ENCODE measurements at regions not wholly inside any gene's neighbourhood (a gene's known extent, or its start where the extent isn't known, plus 50 kb on each side); places are given as distances from the start of the nearest gene placed in this dataset.

- H3K4me2 ChIP-seq (ENCODE audit: low read length), result no peak overlapping the region
- no peak overlapping the region for H3K14ac ChIP-seq (ENCODE audit: low read length)
- H3K79me1 ChIP-seq (ENCODE audit: low read length), result no peaks in the 10 kb centered on the region
- H3K4ac ChIP-seq (ENCODE audit: low read depth, low read length), result no peak overlapping the region
- no CpG with 5 or more reads among the region's 4 CpGs for WGBS (ENCODE audit: extremely low coverage, insufficient coverage, insufficient read length)
- H2AFZ ChIP-seq (ENCODE audit: insufficient read depth, low read length, poor library complexity), result no peak overlapping the region
- H2BK12ac ChIP-seq (ENCODE audit: low read length), result no peak overlapping the region
- H2AK5ac ChIP-seq (ENCODE audit: low read length), result no peak overlapping the region
- H3K9ac ChIP-seq (ENCODE audit: low read length), result no peak overlapping the region
- H3K27me3 ChIP-seq (ENCODE audit: insufficient read depth, low read length), result no peaks in the 10 kb centered on the region
- no peaks in the 10 kb centered on the region for H3K79me2 ChIP-seq (ENCODE audit: control insufficient read depth, insufficient read depth, low read length, poor library complexity)
- H4K91ac ChIP-seq (ENCODE audit: low read depth, low read length), result no peak overlapping the region
- H4K8ac ChIP-seq (ENCODE audit: low read depth, low read length), result no peak overlapping the region
- H3K4me1 ChIP-seq (ENCODE audit: control insufficient read depth in 1 of 2, insufficient read depth in 2 of 2, low read length in 2 of 2), result no peaks in the 10 kb centered on the region
- no peaks in the 10 kb centered on the region for H3K36me3 ChIP-seq (ENCODE audit: control insufficient read depth in 1 of 2, insufficient read depth in 2 of 2, low read length in 2 of 2)
- no peak overlapping the region for H3K18ac ChIP-seq (ENCODE audit: low read length)
- H4K12ac ChIP-seq (ENCODE audit: low read depth, low read length), result no peak overlapping the region
- no peaks in the 10 kb centered on the region for H3K9me3 ChIP-seq (ENCODE audit: insufficient read depth, low read depth, low read length)
- H3K27ac ChIP-seq (ENCODE audit: low read depth, low read length), result no peak overlapping the region
- DNase-seq, result no peak
- H2BK120ac ChIP-seq (ENCODE audit: insufficient read depth, low read length, poor library complexity), result no peak overlapping the region
- H3K23ac ChIP-seq (ENCODE audit: low read length), result no peak overlapping the region
- H3K4me3 ChIP-seq (ENCODE audit: low read depth, low read length), result no peak overlapping the region
- H2BK5ac ChIP-seq (ENCODE audit: low read depth, low read length, poor library complexity), result no peak overlapping the region
Observed at GRCh38 chr11:27857014-27857413, 156.8 kb upstream of the BDNF start.

GRCh38 chr11:27848423-27848822 lies 148.2 kb upstream of the BDNF start:
- no peak overlapping the region for H3K4ac ChIP-seq (ENCODE audit: low read depth, low read length)
- H3K36me3 ChIP-seq (ENCODE audit: control insufficient read depth in 1 of 2, insufficient read depth in 2 of 2, low read length in 2 of 2), result no peaks in the 10 kb centered on the region
- no peak overlapping the region for H2BK12ac ChIP-seq (ENCODE audit: low read length)
- no peak overlapping the region for H4K91ac ChIP-seq (ENCODE audit: low read depth, low read length)
- H2BK120ac ChIP-seq (ENCODE audit: insufficient read depth, low read length, poor library complexity), result no peak overlapping the region
- peaks cover 2% of the 10 kb centered on the region for H3K9me3 ChIP-seq (ENCODE audit: insufficient read depth, low read depth, low read length)
- no peaks in the 10 kb centered on the region for H3K27me3 ChIP-seq (ENCODE audit: insufficient read depth, low read length)
- H3K14ac ChIP-seq (ENCODE audit: low read length), result no peak overlapping the region
- no peak overlapping the region for H3K4me2 ChIP-seq (ENCODE audit: low read length)
- H3K4me3 ChIP-seq (ENCODE audit: low read depth, low read length), result no peak overlapping the region
- no peak overlapping the region for H2AK5ac ChIP-seq (ENCODE audit: low read length)
- no peak overlapping the region for H4K8ac ChIP-seq (ENCODE audit: low read depth, low read length)
- H2AFZ ChIP-seq (ENCODE audit: insufficient read depth, low read length, poor library complexity), result no peak overlapping the region
- H3K4me1 ChIP-seq (ENCODE audit: control insufficient read depth in 1 of 2, insufficient read depth in 2 of 2, low read length in 2 of 2), result no peaks in the 10 kb centered on the region
- no peak for DNase-seq
- H3K18ac ChIP-seq (ENCODE audit: low read length), result no peak overlapping the region
- H3K79me2 ChIP-seq (ENCODE audit: control insufficient read depth, insufficient read depth, low read length, poor library complexity), result no peaks in the 10 kb centered on the region
- H2BK5ac ChIP-seq (ENCODE audit: low read depth, low read length, poor library complexity), result no peak overlapping the region
- no peak overlapping the region for H3K23ac ChIP-seq (ENCODE audit: low read length)
- no peak overlapping the region for H4K12ac ChIP-seq (ENCODE audit: low read depth, low read length)
- H3K9ac ChIP-seq (ENCODE audit: low read length), result no peak overlapping the region
- H3K27ac ChIP-seq (ENCODE audit: low read depth, low read length), result no peak overlapping the region
- no peaks in the 10 kb centered on the region for H3K79me1 ChIP-seq (ENCODE audit: low read length)

GRCh38 chr11:27847496-27847895 lies 147.2 kb upstream of the BDNF start:
- Histone ChIP-seq H3K4me1 (ENCODE audit: control insufficient read depth in 1 of 2, insufficient read depth in 2 of 2, low read length in 2 of 2) (no peaks in the 10 kb centered on the region), H3K79me1 (ENCODE audit: low read length) (no peaks in the 10 kb centered on the region), H3K9me3 (ENCODE audit: insufficient read depth, low read depth, low read length) (peaks cover 2% of the 10 kb centered on the region), H3K14ac (ENCODE audit: low read length) (no peak overlapping the region), H2BK5ac (ENCODE audit: low read depth, low read length, poor library complexity) (no peak overlapping the region), H3K18ac (ENCODE audit: low read length) (no peak overlapping the region), H3K4me3 (ENCODE audit: low read depth, low read length) (no peak overlapping the region), H3K27ac (ENCODE audit: low read depth, low read length) (no peak overlapping the region), H4K8ac (ENCODE audit: low read depth, low read length) (no peak overlapping the region), H3K79me2 (ENCODE audit: control insufficient read depth, insufficient read depth, low read length, poor library complexity) (no peaks in the 10 kb centered on the region), H2AK5ac (ENCODE audit: low read length) (no peak overlapping the region), H3K36me3 (ENCODE audit: control insufficient read depth in 1 of 2, insufficient read depth in 2 of 2, low read length in 2 of 2) (no peaks in the 10 kb centered on the region), H2BK12ac (ENCODE audit: low read length) (no peak overlapping the region), H4K91ac (ENCODE audit: low read depth, low read length) (no peak overlapping the region), H3K4ac (ENCODE audit: low read depth, low read length) (no peak overlapping the region), H2AFZ (ENCODE audit: insufficient read depth, low read length, poor library complexity) (no peak overlapping the region), H3K4me2 (ENCODE audit: low read length) (no peak overlapping the region), H3K23ac (ENCODE audit: low read length) (no peak overlapping the region), H2BK120ac (ENCODE audit: insufficient read depth, low read length, poor library complexity) (no peak overlapping the region), H4K12ac (ENCODE audit: low read depth, low read length) (no peak overlapping the region), H3K27me3 (ENCODE audit: insufficient read depth, low read length) (no peaks in the 10 kb centered on the region), H3K9ac (ENCODE audit: low read length) (no peak overlapping the region)
- no peak for DNase-seq

- Histone ChIP-seq H3K4ac (ENCODE audit: low read depth, low read length) (no peak overlapping the region), H3K27me3 (ENCODE audit: insufficient read depth, low read length) (no peaks in the 10 kb centered on the region), H2AFZ (ENCODE audit: insufficient read depth, low read length, poor library complexity) (no peak overlapping the region), H3K9me3 (ENCODE audit: insufficient read depth, low read depth, low read length) (no peaks in the 10 kb centered on the region), H2BK5ac (ENCODE audit: low read depth, low read length, poor library complexity) (no peak overlapping the region), H4K91ac (ENCODE audit: low read depth, low read length) (no peak overlapping the region), H3K79me1 (ENCODE audit: low read length) (no peaks in the 10 kb centered on the region), H2BK120ac (ENCODE audit: insufficient read depth, low read length, poor library complexity) (no peak overlapping the region), H3K9ac (ENCODE audit: low read length) (no peak overlapping the region), H4K12ac (ENCODE audit: low read depth, low read length) (no peak overlapping the region), H3K27ac (ENCODE audit: low read depth, low read length) (no peak overlapping the region), H3K14ac (ENCODE audit: low read length) (no peak overlapping the region), H3K36me3 (ENCODE audit: control insufficient read depth in 1 of 2, insufficient read depth in 2 of 2, low read length in 2 of 2) (no peaks in the 10 kb centered on the region), H3K18ac (ENCODE audit: low read length) (no peak overlapping the region), H3K4me3 (ENCODE audit: low read depth, low read length) (no peak overlapping the region), H2AK5ac (ENCODE audit: low read length) (no peak overlapping the region), H2BK12ac (ENCODE audit: low read length) (no peak overlapping the region), H3K4me2 (ENCODE audit: low read length) (no peak overlapping the region), H4K8ac (ENCODE audit: low read depth, low read length) (no peak overlapping the region), H3K79me2 (ENCODE audit: control insufficient read depth, insufficient read depth, low read length, poor library complexity) (no peaks in the 10 kb centered on the region), H3K23ac (ENCODE audit: low read length) (no peak overlapping the region), H3K4me1 (ENCODE audit: control insufficient read depth in 1 of 2, insufficient read depth in 2 of 2, low read length in 2 of 2) (no peaks in the 10 kb centered on the region)
- no peak for DNase-seq
Observed at GRCh38 chr11:27842290-27842689, 142.0 kb upstream of the BDNF start.

- H2AFZ ChIP-seq (ENCODE audit: insufficient read depth, low read length, poor library complexity), result no peak overlapping the region
- H3K79me1 ChIP-seq (ENCODE audit: low read length), result no peaks in the 10 kb centered on the region
- no peak overlapping the region for H2BK120ac ChIP-seq (ENCODE audit: insufficient read depth, low read length, poor library complexity)
- no peak overlapping the region for H2BK12ac ChIP-seq (ENCODE audit: low read length)
- H3K27ac ChIP-seq (ENCODE audit: low read depth, low read length), result no peak overlapping the region
- H3K4me1 ChIP-seq (ENCODE audit: control insufficient read depth in 1 of 2, insufficient read depth in 2 of 2, low read length in 2 of 2), result no peaks in the 10 kb centered on the region
- H3K14ac ChIP-seq (ENCODE audit: low read length), result no peak overlapping the region
- H4K8ac ChIP-seq (ENCODE audit: low read depth, low read length), result no peak overlapping the region
- no peak for DNase-seq
- no peaks in the 10 kb centered on the region for H3K27me3 ChIP-seq (ENCODE audit: insufficient read depth, low read length)
- H3K36me3 ChIP-seq (ENCODE audit: control insufficient read depth in 1 of 2, insufficient read depth in 2 of 2, low read length in 2 of 2), result no peaks in the 10 kb centered on the region
- H4K12ac ChIP-seq (ENCODE audit: low read depth, low read length), result no peak overlapping the region
- H3K4me2 ChIP-seq (ENCODE audit: low read length), result no peak overlapping the region
- H3K4ac ChIP-seq (ENCODE audit: low read depth, low read length), result no peak overlapping the region
- H3K9me3 ChIP-seq (ENCODE audit: insufficient read depth, low read depth, low read length), result no peaks in the 10 kb centered on the region
- H2AK5ac ChIP-seq (ENCODE audit: low read length), result no peak overlapping the region
- no peak overlapping the region for H3K23ac ChIP-seq (ENCODE audit: low read length)
- no peak overlapping the region for H3K4me3 ChIP-seq (ENCODE audit: low read depth, low read length)
- H2BK5ac ChIP-seq (ENCODE audit: low read depth, low read length, poor library complexity), result no peak overlapping the region
- H3K18ac ChIP-seq (ENCODE audit: low read length), result no peak overlapping the region
- H3K79me2 ChIP-seq (ENCODE audit: control insufficient read depth, insufficient read depth, low read length, poor library complexity), result no peaks in the 10 kb centered on the region
- H4K91ac ChIP-seq (ENCODE audit: low read depth, low read length), result no peak overlapping the region
- H3K9ac ChIP-seq (ENCODE audit: low read length), result no peak overlapping the region
Observed at GRCh38 chr11:27841023-27841422, 140.8 kb upstream of the BDNF start.

All from trophoblast cell (in vitro differentiated cells and primary cell).